GM13977 (cell line): ENCODE measurements at regions not wholly inside any gene's neighbourhood (a gene's known extent, or its start where the extent isn't known, plus 50 kb on each side); places are given as distances from the start of the nearest gene placed in this dataset.

Experiments used
- DNase-seq: peaks from one replicate; pipeline ENCODE4 v3.0.0; 2012; ENCODE audit warnings: low spot score
- in situ Hi-C: fragments of 300-500 bp; cut with MboI; formaldehyde crosslinking; loops from one replicate; pipeline ENCODE4 v1.12.0; 2022; ENCODE audit warnings: low sequenced_read_pairs, low pct_unique_long_range_greater_than_20kb, mixed read lengths, inconsistent platforms; ENCODE audit not compliant: unreplicated experiment
- TF ChIP-seq, protein P1 (sequence below): IDR thresholded peaks from 2 replicates; pipeline ENCODE4 v1.5.1; 2012; ENCODE audit warnings: mild to moderate bottlenecking, control low read depth; ENCODE audit not compliant: insufficient read depth; ENCODE audit errors: extremely low read depth, missing control alignments

DNA sequence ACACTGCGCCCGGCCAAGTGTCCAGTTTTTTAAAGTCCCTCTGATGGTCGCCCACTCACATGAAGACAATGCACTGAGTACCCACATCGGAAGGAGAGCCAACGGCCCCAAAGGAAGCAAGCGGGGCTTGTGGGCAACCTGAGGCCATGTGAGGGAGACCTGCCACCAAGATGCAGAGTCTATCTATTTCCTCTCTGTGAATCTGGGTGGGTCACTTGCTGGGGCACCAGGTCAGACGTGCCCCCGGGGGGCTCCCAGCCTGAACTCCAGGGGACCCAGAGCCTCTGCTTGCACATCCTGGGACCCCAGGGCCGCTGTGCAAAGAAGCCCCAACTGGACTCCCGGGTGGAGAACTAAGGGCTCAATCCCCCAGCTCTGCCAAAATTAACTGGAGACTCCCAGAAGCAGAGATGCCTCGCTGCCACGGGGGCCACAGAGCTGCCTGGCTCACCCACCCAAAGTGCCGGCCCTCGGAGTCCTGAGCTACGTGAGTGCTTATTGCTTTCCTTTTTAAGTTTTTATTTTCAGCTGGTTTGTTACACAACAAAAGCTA, 106.4 kb downstream of the BRD1 start:
- in situ Hi-C loops = no loop called here
- TF ChIP-seq, protein P1, sequence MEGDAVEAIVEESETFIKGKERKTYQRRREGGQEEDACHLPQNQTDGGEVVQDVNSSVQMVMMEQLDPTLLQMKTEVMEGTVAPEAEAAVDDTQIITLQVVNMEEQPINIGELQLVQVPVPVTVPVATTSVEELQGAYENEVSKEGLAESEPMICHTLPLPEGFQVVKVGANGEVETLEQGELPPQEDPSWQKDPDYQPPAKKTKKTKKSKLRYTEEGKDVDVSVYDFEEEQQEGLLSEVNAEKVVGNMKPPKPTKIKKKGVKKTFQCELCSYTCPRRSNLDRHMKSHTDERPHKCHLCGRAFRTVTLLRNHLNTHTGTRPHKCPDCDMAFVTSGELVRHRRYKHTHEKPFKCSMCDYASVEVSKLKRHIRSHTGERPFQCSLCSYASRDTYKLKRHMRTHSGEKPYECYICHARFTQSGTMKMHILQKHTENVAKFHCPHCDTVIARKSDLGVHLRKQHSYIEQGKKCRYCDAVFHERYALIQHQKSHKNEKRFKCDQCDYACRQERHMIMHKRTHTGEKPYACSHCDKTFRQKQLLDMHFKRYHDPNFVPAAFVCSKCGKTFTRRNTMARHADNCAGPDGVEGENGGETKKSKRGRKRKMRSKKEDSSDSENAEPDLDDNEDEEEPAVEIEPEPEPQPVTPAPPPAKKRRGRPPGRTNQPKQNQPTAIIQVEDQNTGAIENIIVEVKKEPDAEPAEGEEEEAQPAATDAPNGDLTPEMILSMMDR = no peak
- no peak for DNase-seq

DNA sequence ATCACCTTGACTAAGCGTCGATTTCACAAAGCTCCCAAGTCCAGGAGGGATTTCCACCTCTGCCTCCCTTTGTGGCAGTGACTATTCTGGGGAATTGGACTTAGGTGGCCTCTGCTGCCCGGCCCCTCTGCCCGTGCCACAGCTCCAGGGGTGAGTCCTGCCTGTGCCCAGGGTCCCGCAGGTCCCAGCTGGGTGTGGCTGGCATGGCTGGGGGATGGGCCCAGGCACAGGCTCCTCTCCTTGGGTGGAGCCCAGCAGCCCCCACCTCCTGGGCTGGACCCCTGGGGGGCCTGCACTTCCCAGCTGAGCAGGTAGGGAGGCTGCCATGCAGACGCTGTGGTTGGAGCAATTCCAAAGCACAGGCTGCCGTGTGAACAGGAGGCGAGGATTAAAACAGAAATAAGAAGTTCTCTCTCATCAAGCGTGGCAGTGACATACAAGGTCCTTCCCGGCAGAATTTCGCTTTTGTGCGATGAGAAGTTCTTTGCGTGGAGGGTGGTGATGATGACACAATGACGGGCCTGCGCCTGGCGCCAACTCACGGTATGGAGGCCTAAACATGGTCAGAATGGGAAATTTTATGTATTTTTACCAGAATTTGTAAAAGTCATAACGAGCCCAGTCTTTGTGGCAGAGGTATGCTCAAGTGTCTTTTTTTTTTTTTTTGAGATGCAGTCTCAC, 107.3 kb downstream of the BRD1 start:
- DNase-seq = no peak
- TF ChIP-seq, protein P1 = no peak
- in situ Hi-C loops = no loop called here

DNA sequence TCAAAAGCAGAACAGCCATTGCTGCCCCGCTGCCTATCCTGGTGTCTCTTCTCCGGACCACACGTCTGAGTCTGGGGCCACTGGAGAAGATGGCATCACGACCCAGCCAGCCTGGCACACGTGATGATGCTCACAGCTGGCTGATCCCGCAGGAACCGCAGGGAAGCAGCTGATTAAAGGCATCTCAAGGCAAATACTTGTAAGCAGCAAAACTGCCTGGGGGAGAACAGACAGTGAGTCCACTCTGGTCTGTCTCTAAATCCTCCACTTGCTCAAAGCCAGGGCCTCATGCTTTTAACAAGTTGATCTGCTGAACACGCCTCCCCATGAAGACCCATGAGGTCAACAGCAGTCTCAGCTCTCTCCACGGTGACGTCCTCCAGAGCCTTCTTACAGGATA, 108.6 kb downstream of the BRD1 start:
- in situ Hi-C loops = no loop called here
- TF ChIP-seq, protein P1 = no peak
- DNase-seq = no peak

DNA sequence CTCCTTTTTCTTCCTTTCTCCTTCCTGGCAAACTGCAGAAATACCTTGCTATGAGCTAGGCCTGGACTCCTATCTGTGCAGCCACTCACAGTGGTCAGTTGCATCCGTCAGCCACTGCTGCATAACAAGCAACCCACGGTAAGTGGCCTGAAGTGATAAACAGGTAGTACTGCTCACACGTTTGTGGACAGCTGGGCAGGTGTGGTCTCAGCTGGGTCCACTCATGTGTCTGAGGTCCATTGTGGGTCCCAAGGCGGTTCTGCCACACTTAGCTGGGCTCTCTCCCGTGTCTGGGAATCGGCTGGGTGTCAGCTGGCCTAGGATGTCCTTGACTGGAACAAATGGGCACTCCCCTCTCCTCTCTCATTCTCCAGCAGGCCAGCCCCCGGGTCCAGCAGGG, 109.3 kb downstream of the BRD1 start:
- in situ Hi-C loops = no loop called here
- TF ChIP-seq, protein P1 = no peak
- no peak for DNase-seq

DNA sequence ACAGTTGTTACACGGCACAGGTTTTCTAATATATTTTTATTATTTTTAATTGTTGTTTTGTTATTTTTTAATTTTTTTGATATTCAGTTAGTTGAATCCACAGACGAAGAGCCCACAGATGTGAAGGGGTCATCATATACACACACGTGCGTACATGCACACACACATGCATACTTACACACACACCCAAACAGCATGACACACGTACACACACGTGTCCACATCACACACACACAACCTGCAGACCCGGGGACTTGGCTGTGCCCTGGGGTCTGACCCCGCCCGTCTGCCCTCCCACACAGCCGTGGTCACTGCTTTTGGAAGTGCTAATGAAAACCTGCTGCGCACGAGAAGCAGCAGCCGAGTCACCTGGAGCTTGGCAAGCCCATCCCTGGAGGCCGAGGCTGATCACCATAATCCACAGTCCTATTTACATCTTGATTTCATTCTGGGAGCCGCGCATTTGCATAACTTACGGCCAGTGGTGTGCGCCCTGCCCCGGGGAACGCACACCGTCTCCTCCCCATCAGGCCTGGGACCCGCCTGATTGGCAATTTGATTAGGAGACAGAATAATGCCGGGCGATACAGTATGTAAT, 110.3 kb downstream of the BRD1 start:
- DNase-seq = no peak
- in situ Hi-C loops = no loop called here
- TF ChIP-seq, protein P1 = no peak

DNA sequence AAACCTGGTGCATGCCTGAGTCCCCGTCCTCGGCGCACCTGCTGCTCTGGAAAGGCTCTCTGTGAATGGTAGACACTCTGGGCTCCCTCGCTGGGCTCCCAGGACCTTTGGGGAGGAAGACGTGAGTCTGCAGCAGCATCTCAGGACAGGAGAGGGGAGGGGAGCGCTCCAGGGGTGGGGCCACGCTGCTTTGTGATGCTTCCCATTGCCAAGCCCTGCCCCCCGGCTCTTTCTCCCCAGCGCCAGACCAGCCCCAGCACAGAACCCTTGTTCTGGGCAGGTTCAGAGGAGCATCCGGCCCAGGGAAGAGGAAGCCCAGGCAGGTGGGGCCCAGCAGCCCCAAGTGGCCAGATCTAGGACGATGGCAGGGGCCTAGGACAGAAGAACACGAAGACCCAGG, 111.2 kb downstream of the BRD1 start:
- TF ChIP-seq, protein P1 = no peak
- in situ Hi-C loops = no loop called here
- DNase-seq = no peak
